Keratinocyte (primary cell): ENCODE measurements at regions not wholly inside any gene's neighbourhood (a gene's known extent, or its start where the extent isn't known, plus 50 kb on each side); places are given as distances from the start of the nearest gene placed in this dataset.
"Not testable (repeated sequence)": the region's sequence is repeated elsewhere in the genome, so short reads cannot be mapped to it uniquely, and the experiment has no call there.

Experiments
- DNase-seq: peaks from one replicate; pipeline ENCODE4 v3.0.0-alpha.2; 2011; ENCODE audit warnings: low read depth, missing footprints, low spot score
- FAIRE-seq: peaks from 2 replicates; lab custom pipeline; 2011; peaks lifted over from hg19 to GRCh38; lab: Jason Lieb, UNC
- H2AFZ ChIP-seq: 2 replicates; pipeline ENCODE4 v1.6.0; 2012; ENCODE audit warnings: low read length, control low read depth, inconsistent platforms; ENCODE audit not compliant: control insufficient read depth
- H3K27ac ChIP-seq: 2 replicates; pipeline ENCODE4 v1.5.1; 2011; ENCODE audit warnings: low read length; ENCODE audit not compliant: control insufficient read depth, insufficient read depth
- H3K27me3 ChIP-seq: 3 replicates; pipeline ENCODE4 v1.6.0; 2011; ENCODE audit warnings: low read length; ENCODE audit not compliant: control insufficient read depth, insufficient read depth; ENCODE audit errors: extremely low read depth
- H3K36me3 ChIP-seq, 2 experiments: 2 replicates in 1 of 2; 3 replicates in 1 of 2; pipeline ENCODE4 v1.5.1; 2011; ENCODE audit warnings: low read length in 2 of 2, mild to moderate bottlenecking in 1 of 2; ENCODE audit not compliant: control insufficient read depth in 2 of 2, insufficient read depth in 2 of 2; ENCODE audit errors: extremely low read depth in 1 of 2
- H3K4me1 ChIP-seq: 3 replicates; pipeline ENCODE4 v1.5.1; 2011; ENCODE audit warnings: low read length; ENCODE audit not compliant: control insufficient read depth, insufficient read depth; ENCODE audit errors: extremely low read depth
- H3K4me2 ChIP-seq: 3 replicates; pipeline ENCODE4 v1.6.0; 2011; ENCODE audit warnings: low read depth, low read length; ENCODE audit not compliant: control insufficient read depth, insufficient read depth; ENCODE audit errors: extremely low read depth
- H3K4me3 ChIP-seq, 3 experiments: fragments of 200-600 bp in 1 of 3; sonication (generic) in 1 of 3; 2 replicates in 2 of 3; 3 replicates in 1 of 3; pipeline ENCODE4 v1.5.1; 2011 to 2016; ENCODE audit warnings: low read length in 3 of 3, mild to moderate bottlenecking in 3 of 3, control low read depth in 2 of 3, inconsistent platforms in 1 of 3, low read depth in 1 of 3, mixed read lengths in 1 of 3, mixed run types in 1 of 3, moderate library complexity in 1 of 3; ENCODE audit not compliant: control insufficient read depth in 2 of 3, insufficient read depth in 2 of 3; ENCODE audit errors: extremely low read depth in 1 of 3
- H3K79me2 ChIP-seq: 2 replicates; pipeline ENCODE4 v1.6.0; 2012; ENCODE audit warnings: low read length; ENCODE audit not compliant: control insufficient read depth, insufficient read depth
- H3K9ac ChIP-seq: 3 replicates; pipeline ENCODE4 v1.6.0; 2011; ENCODE audit warnings: low read length; ENCODE audit not compliant: control insufficient read depth, insufficient read depth; ENCODE audit errors: extremely low read depth
- H3K9me1 ChIP-seq: 3 replicates; pipeline ENCODE4 v1.6.0; 2011; ENCODE audit warnings: low read length; ENCODE audit not compliant: control insufficient read depth, insufficient read depth; ENCODE audit errors: extremely low read depth
- H3K9me3 ChIP-seq: 2 replicates; pipeline ENCODE4 v1.5.1; 2012; ENCODE audit warnings: low read depth, low read length; ENCODE audit not compliant: control insufficient read depth
- H4K20me1 ChIP-seq: 3 replicates; pipeline ENCODE4 v1.6.0; 2011; ENCODE audit warnings: low read length; ENCODE audit not compliant: control insufficient read depth, insufficient read depth; ENCODE audit errors: extremely low read depth
- CTCF ChIP-seq, 3 experiments: IDR thresholded peaks in 1 of 3; conservative IDR thresholded peaks in 1 of 3; optimal IDR thresholded peaks in 1 of 3; 2 replicates in 2 of 3; 3 replicates in 1 of 3; pipeline versions ENCODE3 to v1.5.1; 2011; ENCODE audit warnings: low read length in 3 of 3, mild to moderate bottlenecking in 3 of 3, moderate library complexity in 2 of 3, control low read depth in 1 of 3, inconsistent platforms in 1 of 3; ENCODE audit not compliant: insufficient read depth in 2 of 3; ENCODE audit errors: extremely low read depth in 1 of 3
- EZH2 ChIP-seq: IDR thresholded peaks from one replicate; pipeline ENCODE4 v1.6.1; 2012; ENCODE audit warnings: inconsistent platforms, mild to moderate bottlenecking, low read length, moderate library complexity
- dilution Hi-C: fragments of 300-500 bp; cut with MboI; formaldehyde crosslinking; loops from one replicate; pipeline ENCODE4 v1.7.0; 2020; ENCODE audit warnings: low sequenced_read_pairs; ENCODE audit not compliant: extremely low pct_ligation_motif_present

GRCh38 chr5:20707634-20708033, 719.6 kb upstream of the CDH18 start:
- not testable (repeated sequence) for H3K4me3 ChIP-seq, FAIRE-seq, H3K79me2 ChIP-seq

DNA sequence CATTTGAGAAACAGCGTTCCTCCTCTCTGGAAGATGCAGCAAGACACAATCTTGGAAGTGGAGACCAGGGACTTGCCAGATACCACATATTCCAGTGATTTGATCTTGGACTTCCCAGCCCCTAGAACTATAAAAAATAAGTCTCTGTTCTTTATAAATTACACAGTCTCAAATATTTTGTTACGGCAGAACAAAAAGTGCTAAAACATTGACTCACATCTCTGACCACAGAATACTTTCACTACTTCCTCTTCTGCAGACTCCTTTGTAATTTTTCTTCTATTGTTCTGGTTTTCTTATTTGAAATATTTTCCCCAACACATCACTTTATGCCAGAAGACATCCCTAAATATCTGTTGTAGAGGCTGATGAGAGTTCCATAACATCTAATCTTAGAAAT, 706.1 kb upstream of the CDH18 start:
- Histone ChIP-seq H3K4me3 (no peak overlapping the region), H3K9ac (no peak overlapping the region), H2AFZ (no peak overlapping the region), H3K79me2 (no peaks in the 10 kb centered on the region), H3K9me3 (no peaks in the 10 kb centered on the region), H3K4me1 (no peaks in the 10 kb centered on the region), H3K9me1 (no peaks in the 10 kb centered on the region), H3K27me3 (no peaks in the 10 kb centered on the region), H4K20me1 (no peaks in the 10 kb centered on the region), H3K27ac (no peak overlapping the region), H3K4me2 (no peak overlapping the region), H3K36me3 (no peaks in the 10 kb centered on the region)
- dilution Hi-C loops, result no loop called here
- TF ChIP-seq EZH2 (no peak), CTCF (optimal IDR thresholded peaks at IDR 0.05 in 1 of 3, IDR thresholded peaks at IDR 0.05 in 1 of 3, conservative IDR thresholded peaks at IDR 0.05 in 1 of 3; ENCODE audit: extremely low read depth in 1 of 3, insufficient read depth in 2 of 3, low read length in 3 of 3) (no peak)
- no peak for FAIRE-seq
- no peak for DNase-seq

More at GRCh38 chr5:20707634-20708033, 719.6 kb upstream of the CDH18 start:
- H3K27ac ChIP-seq, H3K27me3 ChIP-seq, H2AFZ ChIP-seq, H3K36me3 ChIP-seq, DNase-seq, dilution Hi-C loops, H3K9ac ChIP-seq, H4K20me1 ChIP-seq, H3K9me3 ChIP-seq, H3K4me2 ChIP-seq, H3K9me1 ChIP-seq, H3K4me1 ChIP-seq: not testable (repeated sequence)

DNA sequence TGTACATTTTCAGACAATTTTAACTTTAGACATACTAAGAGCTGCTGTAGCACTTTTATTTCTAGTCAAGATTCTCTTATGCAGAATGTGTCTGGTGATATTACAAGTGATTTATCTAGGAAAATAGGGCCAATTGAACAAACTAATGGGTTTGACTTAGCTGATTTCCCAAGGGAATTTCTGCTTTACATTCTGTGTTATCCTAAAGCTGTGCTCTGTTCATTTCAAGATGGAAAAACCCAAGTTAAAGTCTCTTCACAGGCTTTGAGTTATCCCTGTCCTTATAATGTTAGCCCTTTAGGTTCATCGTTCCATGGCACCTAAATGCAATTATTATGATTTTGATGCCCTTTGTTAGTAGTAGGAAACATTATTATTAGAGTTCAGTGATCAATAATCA, 704.9 kb upstream of the CDH18 start:
- no peak overlapping the region for H3K4me2 ChIP-seq
- no peaks in the 10 kb centered on the region for H4K20me1 ChIP-seq
- H3K36me3 ChIP-seq, result no peaks in the 10 kb centered on the region
- H2AFZ ChIP-seq, result no peak overlapping the region
- dilution Hi-C loops, result no loop called here
- no peak for FAIRE-seq
- no peaks in the 10 kb centered on the region for H3K9me1 ChIP-seq
- H3K4me3 ChIP-seq, result no peak overlapping the region
- H3K9me3 ChIP-seq, result no peaks in the 10 kb centered on the region
- no peaks in the 10 kb centered on the region for H3K79me2 ChIP-seq
- no peak overlapping the region for H3K27ac ChIP-seq
- no peak for DNase-seq
- TF ChIP-seq EZH2 (no peak), CTCF (optimal IDR thresholded peaks at IDR 0.05 in 1 of 3, IDR thresholded peaks at IDR 0.05 in 1 of 3, conservative IDR thresholded peaks at IDR 0.05 in 1 of 3; ENCODE audit: extremely low read depth in 1 of 3, insufficient read depth in 2 of 3, low read length in 3 of 3) (no peak)
- no peaks in the 10 kb centered on the region for H3K27me3 ChIP-seq
- no peaks in the 10 kb centered on the region for H3K4me1 ChIP-seq
- no peak overlapping the region for H3K9ac ChIP-seq
